Osteocyte (in vitro differentiated cells): ENCODE measurements at regions not wholly inside any gene's neighbourhood (a gene's known extent, or its start where the extent isn't known, plus 50 kb on each side); places are given as distances from the start of the nearest gene placed in this dataset.

Experiments used
- DNase-seq: peaks from one replicate; pipeline ENCODE4 v3.0.0; 2021; ENCODE audit warnings: mixed read lengths; ENCODE audit not compliant: unreplicated experiment; ENCODE audit errors: extremely low spot score
- H3K27ac Mint-ChIP-seq: one replicate; pipeline ENCODE4 v1.8.0; 2021; ENCODE audit warnings: mild to moderate bottlenecking, mixed read lengths; ENCODE audit not compliant: unreplicated experiment
- H3K27me3 Mint-ChIP-seq: one replicate; pipeline ENCODE4 v1.8.0; 2021; ENCODE audit warnings: mixed read lengths; ENCODE audit not compliant: unreplicated experiment
- H3K36me3 Mint-ChIP-seq: one replicate; pipeline ENCODE4 v1.8.0; 2021; ENCODE audit warnings: mixed read lengths; ENCODE audit not compliant: unreplicated experiment
- H3K4me1 Mint-ChIP-seq: one replicate; pipeline ENCODE4 v1.8.0; 2021; ENCODE audit warnings: mixed read lengths; ENCODE audit not compliant: unreplicated experiment
- H3K4me3 Mint-ChIP-seq: one replicate; pipeline ENCODE4 v1.8.0; 2021; ENCODE audit warnings: mild to moderate bottlenecking, moderate library complexity, mixed read lengths; ENCODE audit not compliant: unreplicated experiment
- H3K9me3 Mint-ChIP-seq: one replicate; pipeline ENCODE4 v1.8.0; 2021; ENCODE audit warnings: mixed read lengths; ENCODE audit not compliant: unreplicated experiment
- CTCF ChIP-seq: fragments of 200-600 bp; sonication (generic); IDR thresholded peaks from 2 replicates; pipeline ENCODE4 v1.5.0; 2021; ENCODE audit warnings: antibody characterized with exemption, mild to moderate bottlenecking, moderate library complexity

GRCh38 chr10:51002469-51002868 is 71.8 kb upstream of the PRKG1 start:
- Mint-ChIP-seq H3K9me3 (no peaks in the 10 kb centered on the region), H3K36me3 (no peaks in the 10 kb centered on the region), H3K27ac (peak overlapping the region; percentile 3), H3K4me1 (peaks cover 33% of the 10 kb centered on the region), H3K4me3 (no peak overlapping the region), H3K27me3 (no peaks in the 10 kb centered on the region)
- no peak for DNase-seq
- TF ChIP-seq CTCF = no peak

GRCh38 chr10:51004776-51005175 is 69.5 kb upstream of the PRKG1 start:
- Mint-ChIP-seq H3K9me3 (no peaks in the 10 kb centered on the region), H3K36me3 (no peaks in the 10 kb centered on the region), H3K4me3 (no peak overlapping the region), H3K27me3 (no peaks in the 10 kb centered on the region), H3K4me1 (peaks cover 36% of the 10 kb centered on the region), H3K27ac (no peak overlapping the region)
- DNase-seq = no peak
- TF ChIP-seq CTCF = no peak

GRCh38 chr10:51005551-51005950 is 68.7 kb upstream of the PRKG1 start:
- DNase-seq = no peak
- no peaks in the 10 kb centered on the region for H3K9me3 Mint-ChIP-seq
- no peak for TF ChIP-seq CTCF
- no peaks in the 10 kb centered on the region for H3K27me3 Mint-ChIP-seq
- H3K36me3 Mint-ChIP-seq = no peaks in the 10 kb centered on the region
- H3K27ac Mint-ChIP-seq = no peak overlapping the region
- peaks cover 35% of the 10 kb centered on the region for H3K4me1 Mint-ChIP-seq
- H3K4me3 Mint-ChIP-seq = no peak overlapping the region

- Mint-ChIP-seq H3K4me1 (peaks cover 25% of the 10 kb centered on the region), H3K27ac (no peak overlapping the region), H3K4me3 (no peak overlapping the region), H3K27me3 (peaks cover 2% of the 10 kb centered on the region), H3K36me3 (no peaks in the 10 kb centered on the region), H3K9me3 (no peaks in the 10 kb centered on the region)
- no peak for DNase-seq
- TF ChIP-seq CTCF = no peak
Observed at GRCh38 chr10:51006686-51007085, 67.6 kb upstream of the PRKG1 start.

- Mint-ChIP-seq H3K27me3 (peaks cover 2% of the 10 kb centered on the region), H3K4me1 (peaks cover 22% of the 10 kb centered on the region), H3K4me3 (no peak overlapping the region), H3K36me3 (no peaks in the 10 kb centered on the region), H3K9me3 (no peaks in the 10 kb centered on the region), H3K27ac (no peak overlapping the region)
- no peak for DNase-seq
- no peak for TF ChIP-seq CTCF
Observed at GRCh38 chr10:51007781-51008180, 66.5 kb upstream of the PRKG1 start.
